OCI-LY1 (cell line): ENCODE measurements at regions not wholly inside any gene's neighbourhood (a gene's known extent, or its start where the extent isn't known, plus 50 kb on each side); places are given as distances from the start of the nearest gene placed in this dataset.

Experiments
- H2AFZ ChIP-seq: fragments of 200-600 bp; sonication (generic), shearing (Covaris generic); 2 replicates; pipeline ENCODE4 v1.6.0; 2014; ENCODE audit warnings: antibody characterized with exemption, mild to moderate bottlenecking, low read length
- H3F3A ChIP-seq: fragments of 200-600 bp; sonication (generic), shearing (Covaris generic); 2 replicates; pipeline ENCODE4 v1.6.0; 2014; ENCODE audit warnings: mild to moderate bottlenecking, antibody characterized with exemption, low read length, moderate library complexity; ENCODE audit not compliant: insufficient read depth
- H3K27ac ChIP-seq: fragments of 200-600 bp; sonication (generic); 2 replicates; pipeline ENCODE4 v1.5.1; 2014; ENCODE audit warnings: low read length, mixed run types, mild to moderate bottlenecking, low read depth; ENCODE audit not compliant: poor library complexity, severe bottlenecking
- H3K27me3 ChIP-seq: fragments of 200-600 bp; sonication (generic); 2 replicates; pipeline ENCODE4 v1.6.0; 2014; ENCODE audit warnings: antibody characterized with exemption, mild to moderate bottlenecking, low read length, moderate library complexity; ENCODE audit not compliant: insufficient read depth
- H3K36me3 ChIP-seq: fragments of 200-600 bp; sonication (generic); 2 replicates; pipeline ENCODE4 v1.6.1; 2014; ENCODE audit warnings: mild to moderate bottlenecking, antibody characterized with exemption, low read length, moderate library complexity, mixed read lengths; ENCODE audit not compliant: insufficient read depth
- H3K4me1 ChIP-seq: fragments of 200-600 bp; sonication (generic); 2 replicates; pipeline ENCODE4 v1.5.1; 2014; ENCODE audit warnings: mild to moderate bottlenecking, low read length, moderate library complexity; ENCODE audit not compliant: insufficient read depth, severe bottlenecking
- H3K4me2 ChIP-seq: fragments of 200-600 bp; sonication (generic), shearing (Covaris generic); 2 replicates; pipeline ENCODE4 v1.6.1; 2014; ENCODE audit warnings: low read length
- H3K4me3 ChIP-seq: fragments of 200-600 bp; sonication (generic); 2 replicates; pipeline ENCODE4 v1.5.1; 2014; ENCODE audit warnings: low read length, low read depth, mild to moderate bottlenecking, mixed read lengths; ENCODE audit not compliant: poor library complexity, severe bottlenecking
- H3K79me2 ChIP-seq: fragments of 200-600 bp; shearing (Covaris generic); 2 replicates; pipeline ENCODE4 v1.6.1; 2016; ENCODE audit warnings: mixed run types, low read length, mixed read lengths; ENCODE audit not compliant: insufficient read depth
- H3K9ac ChIP-seq: fragments of 200-600 bp; sonication (generic), shearing (Covaris generic); 2 replicates; pipeline ENCODE4 v1.6.1; 2014; ENCODE audit warnings: mild to moderate bottlenecking, low read length, mixed read lengths
- H3K9me2 ChIP-seq: fragments of 200-600 bp; sonication (generic), shearing (Covaris generic); 2 replicates; pipeline ENCODE4 v1.6.1; 2014; ENCODE audit warnings: low read depth, mild to moderate bottlenecking, low read length, mixed read lengths
- H3K9me3 ChIP-seq: fragments of 200-600 bp; shearing (Covaris generic); 2 replicates; pipeline ENCODE4 v1.6.1; 2014; ENCODE audit warnings: low read length, mixed read lengths
- H4K20me1 ChIP-seq: fragments of 200-600 bp; sonication (generic), shearing (Covaris generic); 2 replicates; pipeline ENCODE4 v1.6.0; 2016; ENCODE audit warnings: mild to moderate bottlenecking, low read length; ENCODE audit not compliant: insufficient read depth
- EZH2 ChIP-seq: fragments of 200-600 bp; sonication (generic), shearing (Covaris generic); IDR thresholded peaks from 2 replicates; pipeline ENCODE4 v1.8.0; 2017; ENCODE audit warnings: borderline replicate concordance, mixed run types, mild to moderate bottlenecking, antibody characterized with exemption, low read length, moderate library complexity, mixed read lengths
- TF ChIP-seq, protein P1 (sequence below): fragments of 200-600 bp; sonication (generic), shearing (Covaris generic); IDR thresholded peaks from 2 replicates; pipeline ENCODE4 v1.5.1; 2017; ENCODE audit warnings: mild to moderate bottlenecking, antibody characterized with exemption, low read length, moderate library complexity, mixed read lengths

DNA sequence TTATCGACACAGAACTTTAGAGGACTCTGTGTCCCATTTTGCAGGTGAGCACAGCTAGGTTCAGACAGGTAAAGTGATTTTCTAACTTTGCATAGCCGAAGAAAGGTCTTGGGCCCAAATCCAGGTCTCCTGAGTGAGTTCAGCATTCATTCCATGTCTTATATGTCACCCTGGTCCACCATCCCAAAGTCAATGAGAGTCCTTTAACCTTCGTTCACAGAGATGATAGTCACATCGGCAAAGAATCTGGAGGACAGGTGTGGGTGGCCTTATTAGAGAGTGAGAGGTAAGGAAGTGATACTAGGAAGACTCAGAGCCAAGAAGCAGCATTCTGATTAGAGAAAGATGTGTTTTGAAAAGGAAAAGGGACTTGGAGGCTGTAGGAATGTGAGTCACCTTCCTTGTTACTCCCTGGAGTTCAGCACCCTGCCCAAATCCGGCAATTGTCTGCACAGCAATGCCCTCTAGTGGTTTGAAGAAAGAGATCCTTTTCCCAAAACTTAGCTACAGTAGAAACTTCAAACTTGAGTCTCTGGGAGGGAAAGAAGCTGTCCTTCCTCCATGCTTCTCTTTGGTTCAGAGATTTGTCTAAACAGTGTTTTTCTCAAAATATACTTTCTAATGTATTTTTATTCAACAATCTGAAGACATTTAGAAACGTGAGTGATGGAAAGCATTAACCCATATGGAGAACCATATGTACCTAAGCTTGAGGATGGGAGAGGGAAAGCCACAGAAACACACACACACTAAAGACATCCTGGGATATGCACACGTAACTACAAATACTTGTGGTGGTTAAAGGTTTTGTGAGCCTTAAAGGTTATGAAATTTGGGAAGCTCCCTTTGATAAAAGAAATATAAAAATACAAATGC is 96.4 kb upstream of the SHISA6 start:
- Histone ChIP-seq H3K79me2 (no peaks in the 10 kb centered on the region), H3K36me3 (no peaks in the 10 kb centered on the region), H3K9me3 (no peaks in the 10 kb centered on the region), H3K9ac (no peak overlapping the region), H4K20me1 (no peaks in the 10 kb centered on the region), H3K4me3 (no peak overlapping the region), H3K4me1 (no peaks in the 10 kb centered on the region), H3K4me2 (no peak overlapping the region), H2AFZ (no peak overlapping the region), H3K9me2 (no peaks in the 10 kb centered on the region), H3K27ac (no peak overlapping the region), H3K27me3 (no peaks in the 10 kb centered on the region), H3F3A (no peaks in the 10 kb centered on the region)
- no peak for TF ChIP-seq EZH2
- TF ChIP-seq, protein P1, sequence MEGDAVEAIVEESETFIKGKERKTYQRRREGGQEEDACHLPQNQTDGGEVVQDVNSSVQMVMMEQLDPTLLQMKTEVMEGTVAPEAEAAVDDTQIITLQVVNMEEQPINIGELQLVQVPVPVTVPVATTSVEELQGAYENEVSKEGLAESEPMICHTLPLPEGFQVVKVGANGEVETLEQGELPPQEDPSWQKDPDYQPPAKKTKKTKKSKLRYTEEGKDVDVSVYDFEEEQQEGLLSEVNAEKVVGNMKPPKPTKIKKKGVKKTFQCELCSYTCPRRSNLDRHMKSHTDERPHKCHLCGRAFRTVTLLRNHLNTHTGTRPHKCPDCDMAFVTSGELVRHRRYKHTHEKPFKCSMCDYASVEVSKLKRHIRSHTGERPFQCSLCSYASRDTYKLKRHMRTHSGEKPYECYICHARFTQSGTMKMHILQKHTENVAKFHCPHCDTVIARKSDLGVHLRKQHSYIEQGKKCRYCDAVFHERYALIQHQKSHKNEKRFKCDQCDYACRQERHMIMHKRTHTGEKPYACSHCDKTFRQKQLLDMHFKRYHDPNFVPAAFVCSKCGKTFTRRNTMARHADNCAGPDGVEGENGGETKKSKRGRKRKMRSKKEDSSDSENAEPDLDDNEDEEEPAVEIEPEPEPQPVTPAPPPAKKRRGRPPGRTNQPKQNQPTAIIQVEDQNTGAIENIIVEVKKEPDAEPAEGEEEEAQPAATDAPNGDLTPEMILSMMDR, result peak; percentile 66

GRCh38 chr17:11142231-11142630 is 98.8 kb upstream of the SHISA6 start:
- Histone ChIP-seq H3K9me3 (no peaks in the 10 kb centered on the region), H3K27ac (no peak overlapping the region), H3F3A (no peaks in the 10 kb centered on the region), H2AFZ (no peak overlapping the region), H3K36me3 (no peaks in the 10 kb centered on the region), H3K4me2 (no peak overlapping the region), H3K79me2 (no peaks in the 10 kb centered on the region), H3K9me2 (no peaks in the 10 kb centered on the region), H3K9ac (no peak overlapping the region), H3K27me3 (no peaks in the 10 kb centered on the region), H3K4me1 (no peaks in the 10 kb centered on the region), H4K20me1 (no peaks in the 10 kb centered on the region), H3K4me3 (no peak overlapping the region)
- no peak for TF ChIP-seq EZH2
- TF ChIP-seq, protein P1, result no peak

DNA sequence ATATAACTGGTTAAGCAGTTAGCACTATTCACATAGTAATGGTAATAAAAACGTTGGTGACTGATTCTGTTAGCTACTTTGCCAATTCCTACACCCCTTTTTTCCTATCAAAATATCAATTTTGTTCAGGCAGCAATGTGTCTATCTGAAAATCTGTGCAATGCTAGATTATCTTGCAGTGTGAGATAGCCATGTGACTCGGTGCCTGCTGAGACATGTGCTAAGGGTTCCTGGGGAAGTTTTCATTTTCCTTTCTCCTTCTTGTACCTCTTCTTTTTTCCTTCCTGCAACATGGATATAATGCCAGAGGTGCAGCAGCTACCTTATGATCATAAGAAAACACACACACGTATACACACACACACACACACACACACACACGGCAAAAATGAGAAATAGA is 100.5 kb upstream of the SHISA6 start:
- Histone ChIP-seq H3K9me3 (no peaks in the 10 kb centered on the region), H3K4me3 (no peak overlapping the region), H2AFZ (no peak overlapping the region), H3K9ac (no peak overlapping the region), H3K4me1 (no peaks in the 10 kb centered on the region), H3K27ac (no peak overlapping the region), H3K79me2 (no peaks in the 10 kb centered on the region), H3K36me3 (no peaks in the 10 kb centered on the region), H4K20me1 (no peaks in the 10 kb centered on the region), H3K27me3 (no peaks in the 10 kb centered on the region), H3K4me2 (no peak overlapping the region), H3K9me2 (no peaks in the 10 kb centered on the region), H3F3A (no peaks in the 10 kb centered on the region)
- no peak for TF ChIP-seq EZH2
- TF ChIP-seq, protein P1, result no peak
